ENCODE measurements at regions not wholly inside any gene's neighbourhood (a gene's known extent, or its start where the extent isn't known, plus 50 kb on each side); places are given as distances from the start of the nearest gene placed in this dataset.
"Not testable (repeated sequence)": the region's sequence is repeated elsewhere in the genome, so short reads cannot be mapped to it uniquely, and the experiment has no call there.

- POLR2A ChIA-PET, result no interaction called here
Measured at GRCh38 chr3:8313560-8314267, 187.9 kb upstream of the LMCD1 start.

DNA sequence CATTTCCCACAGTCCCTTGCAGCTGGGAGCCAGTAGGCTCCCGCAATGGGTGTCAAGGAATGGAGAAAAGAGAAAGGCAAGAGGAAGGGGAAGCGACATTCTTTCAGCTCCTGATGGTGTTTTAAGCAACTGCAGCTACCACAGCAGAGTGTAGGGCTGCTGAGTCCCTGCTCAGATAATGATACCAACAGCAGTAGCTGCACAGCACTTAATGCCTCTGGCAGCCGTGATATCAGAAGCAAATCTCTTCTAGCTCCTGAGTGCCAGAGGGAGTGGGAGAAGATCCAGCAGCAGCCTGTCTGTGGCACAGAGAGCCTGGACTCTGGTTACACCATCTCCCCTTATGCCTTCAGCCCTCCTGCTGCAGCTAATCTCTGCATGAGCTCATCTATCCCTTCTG, 186.1 kb upstream of the LMCD1 start:
- H3K4me1 Mint-ChIP-seq (ENCODE audit: low read depth); DNase-seq; H3K9me3 Mint-ChIP-seq (ENCODE audit: insufficient read depth); ATAC-seq; H3K27me3 Mint-ChIP-seq (ENCODE audit: low read depth); POLR2A ChIA-PET; H3K36me3 Mint-ChIP-seq (ENCODE audit: low read depth); H3K4me3 Mint-ChIP-seq; H3K27ac Mint-ChIP-seq: not testable (repeated sequence)
- CTCF ChIA-PET, result interaction anchor here (0.8 kb wide), 1 partner anchor 9 kb away, joined by 3 read pairs; no protein-coding TSS in a partner anchor

More at GRCh38 chr3:8313560-8314267, 187.9 kb upstream of the LMCD1 start:
- no peaks in the 10 kb centered on the region for H3K36me3 Mint-ChIP-seq (ENCODE audit: low read depth)
- no peak overlapping the region for H3K4me3 Mint-ChIP-seq
- CTCF ChIA-PET, result no interaction called here
- no peaks in the 10 kb centered on the region for H3K27me3 Mint-ChIP-seq (ENCODE audit: low read depth)
- ATAC-seq (no peak), DNase-seq (no peak)
- H3K4me1 Mint-ChIP-seq (ENCODE audit: low read depth), result no peaks in the 10 kb centered on the region
- H3K27ac Mint-ChIP-seq, result no peak overlapping the region
- no peaks in the 10 kb centered on the region for H3K9me3 Mint-ChIP-seq (ENCODE audit: insufficient read depth)

GRCh38 chr3:8317661-8318649, 183.7 kb upstream of the LMCD1 start:
- ChIA-PET POLR2A (interaction anchor here (0.6 kb wide), 1 partner anchor 52 kb away, joined by 3 read pairs; no protein-coding TSS in a partner anchor), CTCF (interaction anchor here (1.1 to 1.9 kb wide), 4 partner anchors 16 to 99 kb away, joined by 3 to 7 read pairs (median 6); no protein-coding TSS in a partner anchor)
- H3K27ac Mint-ChIP-seq, result no peak overlapping the region
- no peaks in the 10 kb centered on the region for H3K36me3 Mint-ChIP-seq (ENCODE audit: low read depth)
- H3K9me3 Mint-ChIP-seq (ENCODE audit: insufficient read depth), result no peaks in the 10 kb centered on the region
- no peak overlapping the region for H3K4me3 Mint-ChIP-seq
- H3K27me3 Mint-ChIP-seq (ENCODE audit: low read depth), result no peaks in the 10 kb centered on the region
- ATAC-seq (no peak), DNase-seq (no peak)
- no peaks in the 10 kb centered on the region for H3K4me1 Mint-ChIP-seq (ENCODE audit: low read depth)

- DNase-seq, result no peak
- CTCF ChIA-PET, result interaction anchor here (0.9 to 1.9 kb wide), 3 partner anchors 18 to 97 kb away, joined by 3 to 6 read pairs (median 6); no protein-coding TSS in a partner anchor
Measured at GRCh38 chr3:8319935-8320634, 181.5 kb upstream of the LMCD1 start.

GRCh38 chr3:8320711-8321458, 180.7 kb upstream of the LMCD1 start:
- no peaks in the 10 kb centered on the region for H3K4me1 Mint-ChIP-seq (ENCODE audit: low read depth)
- no peak overlapping the region for H3K4me3 Mint-ChIP-seq
- no peak overlapping the region for H3K27ac Mint-ChIP-seq
- no peaks in the 10 kb centered on the region for H3K27me3 Mint-ChIP-seq (ENCODE audit: low read depth)
- ChIA-PET CTCF (interaction anchor here (1.7 kb wide), 1 partner anchor 19 kb away, joined by 6 read pairs; no protein-coding TSS in a partner anchor), POLR2A (interaction anchor here (0.6 kb wide), 1 partner anchor 348 kb away, joined by 3 read pairs; no protein-coding TSS in a partner anchor)
- H3K36me3 Mint-ChIP-seq (ENCODE audit: low read depth), result no peaks in the 10 kb centered on the region
- no peak for DNase-seq
- no peak for ATAC-seq
- no peaks in the 10 kb centered on the region for H3K9me3 Mint-ChIP-seq (ENCODE audit: insufficient read depth)

More at GRCh38 chr3:8319935-8320634, 181.5 kb upstream of the LMCD1 start:
- POLR2A ChIA-PET, result no interaction called here
- Mint-ChIP-seq H3K4me3 (no peak overlapping the region), H3K27ac (no peak overlapping the region), H3K36me3 (ENCODE audit: low read depth) (no peaks in the 10 kb centered on the region), H3K27me3 (ENCODE audit: low read depth) (no peaks in the 10 kb centered on the region), H3K4me1 (ENCODE audit: low read depth) (no peaks in the 10 kb centered on the region), H3K9me3 (ENCODE audit: insufficient read depth) (no peaks in the 10 kb centered on the region)
- no peak for ATAC-seq

DNA sequence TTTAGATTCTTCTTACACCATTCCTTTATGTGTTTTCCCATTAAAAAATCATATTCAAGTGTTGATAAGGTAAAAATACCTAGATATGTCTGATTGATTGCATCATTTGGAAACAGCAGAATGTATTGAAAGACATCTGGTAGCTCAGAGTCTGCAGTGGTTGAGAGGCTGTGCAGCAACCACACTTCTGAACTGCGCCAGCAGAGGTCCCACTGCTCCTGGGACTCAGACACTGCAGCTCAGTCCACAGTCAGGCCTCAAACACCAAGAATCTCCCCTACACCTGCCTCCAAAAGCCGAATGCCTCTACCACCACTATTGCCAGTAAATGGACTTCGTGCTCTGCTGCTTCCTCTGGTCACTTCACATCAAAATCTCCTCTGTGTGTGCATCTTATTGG, 176.9 kb upstream of the LMCD1 start:
- no peaks in the 10 kb centered on the region for H3K36me3 Mint-ChIP-seq (ENCODE audit: low read depth)
- no peaks in the 10 kb centered on the region for H3K4me1 Mint-ChIP-seq (ENCODE audit: low read depth)
- POLR2A ChIA-PET, result interaction anchor here (1.4 kb wide), 1 partner anchor 93 kb away, joined by 3 read pairs; no protein-coding TSS in a partner anchor
- ATAC-seq (peak; percentile 75), DNase-seq (peak; percentile 54)
- H3K27ac Mint-ChIP-seq, result no peak overlapping the region
- H3K4me3 Mint-ChIP-seq, result no peak overlapping the region
- no peaks in the 10 kb centered on the region for H3K9me3 Mint-ChIP-seq (ENCODE audit: insufficient read depth)
- CTCF ChIA-PET, result interaction anchor here (0.6 to 4.9 kb wide), 22 partner anchors 8 to 99 kb away, joined by 3 to 160 read pairs (median 4); no protein-coding TSS in a partner anchor
- H3K27me3 Mint-ChIP-seq (ENCODE audit: low read depth), result no peaks in the 10 kb centered on the region

- no peaks in the 10 kb centered on the region for H3K27me3 Mint-ChIP-seq (ENCODE audit: low read depth)
- ChIA-PET CTCF (interaction anchor here (0.9 to 4.9 kb wide), 12 partner anchors 10 to 99 kb away, joined by 3 to 160 read pairs (median 5); no protein-coding TSS in a partner anchor), POLR2A (interaction anchor here (1.4 kb wide), 1 partner anchor 92 kb away, joined by 3 read pairs; no protein-coding TSS in a partner anchor)
- ATAC-seq (no peak), DNase-seq (no peak)
- H3K36me3 Mint-ChIP-seq (ENCODE audit: low read depth), result no peaks in the 10 kb centered on the region
- no peak overlapping the region for H3K27ac Mint-ChIP-seq
- H3K4me1 Mint-ChIP-seq (ENCODE audit: low read depth), result no peaks in the 10 kb centered on the region
- no peaks in the 10 kb centered on the region for H3K9me3 Mint-ChIP-seq (ENCODE audit: insufficient read depth)
- H3K4me3 Mint-ChIP-seq, result no peak overlapping the region
Measured at GRCh38 chr3:8325306-8325705, 176.3 kb upstream of the LMCD1 start.

DNA sequence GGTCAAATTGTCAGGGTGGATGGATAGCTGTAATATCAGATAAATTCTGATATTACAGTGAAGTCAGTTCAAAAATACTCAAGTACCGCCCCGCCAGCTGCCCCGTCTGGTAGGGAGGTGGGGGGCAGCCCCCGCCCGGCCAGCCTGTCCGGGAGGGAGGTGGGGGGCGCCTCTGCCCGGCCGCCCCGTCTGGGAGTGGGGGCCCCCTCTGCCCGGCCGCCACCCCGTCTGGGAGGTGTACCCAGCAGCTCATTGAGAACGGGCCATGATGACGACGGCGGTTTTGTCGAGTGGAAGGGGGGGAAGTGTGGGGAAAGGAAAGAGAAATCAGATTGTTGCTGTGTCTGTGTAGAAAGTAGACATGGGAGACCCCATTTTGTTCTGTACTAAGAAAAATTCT, 175.8 kb upstream of the LMCD1 start:
- POLR2A ChIA-PET; ATAC-seq; H3K4me1 Mint-ChIP-seq (ENCODE audit: low read depth); H3K9me3 Mint-ChIP-seq (ENCODE audit: insufficient read depth); H3K27ac Mint-ChIP-seq; DNase-seq; H3K4me3 Mint-ChIP-seq; H3K27me3 Mint-ChIP-seq (ENCODE audit: low read depth); H3K36me3 Mint-ChIP-seq (ENCODE audit: low read depth): not testable (repeated sequence)
- CTCF ChIA-PET, result interaction anchor here (1.5 to 4.9 kb wide), 3 partner anchors 49 to 90 kb away, joined by 3 to 160 read pairs (median 6); no protein-coding TSS in a partner anchor

- ATAC-seq (no peak), DNase-seq (no peak)
- Mint-ChIP-seq H3K4me1 (ENCODE audit: low read depth) (no peaks in the 10 kb centered on the region), H3K27me3 (ENCODE audit: low read depth) (no peaks in the 10 kb centered on the region), H3K27ac (no peak overlapping the region), H3K9me3 (ENCODE audit: insufficient read depth) (no peaks in the 10 kb centered on the region), H3K4me3 (no peak overlapping the region), H3K36me3 (ENCODE audit: low read depth) (no peaks in the 10 kb centered on the region)
- ChIA-PET CTCF (interaction anchor here (2.3 kb wide), 1 partner anchor 89 kb away, joined by 34 read pairs; no protein-coding TSS in a partner anchor), POLR2A (no interaction called here)
Measured at GRCh38 chr3:8327739-8328138, 173.9 kb upstream of the LMCD1 start.

DNA sequence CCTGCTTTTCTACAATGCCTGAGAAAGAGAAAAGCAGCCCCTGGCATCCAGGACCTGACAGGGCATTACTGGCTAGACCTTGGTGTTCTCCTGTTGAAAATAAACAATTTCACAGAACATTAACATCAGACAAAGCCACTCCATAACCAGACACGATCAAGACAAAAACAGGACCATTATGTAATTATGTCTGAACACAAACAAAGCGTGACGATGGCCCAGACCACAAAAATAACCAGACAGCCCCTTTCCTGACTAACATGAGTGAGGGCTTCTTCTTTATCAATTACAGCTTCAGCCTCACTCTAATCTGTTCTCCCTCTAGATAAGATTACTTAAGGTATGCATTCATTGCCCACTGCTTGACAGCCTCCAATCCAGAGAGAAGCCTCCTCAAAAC, 172.7 kb upstream of the LMCD1 start:
- ATAC-seq, result no peak
- Mint-ChIP-seq H3K27ac (no peak overlapping the region), H3K9me3 (ENCODE audit: insufficient read depth) (no peaks in the 10 kb centered on the region), H3K36me3 (ENCODE audit: low read depth) (no peaks in the 10 kb centered on the region), H3K4me1 (ENCODE audit: low read depth) (no peaks in the 10 kb centered on the region), H3K4me3 (no peak overlapping the region), H3K27me3 (ENCODE audit: low read depth) (no peaks in the 10 kb centered on the region)
- POLR2A ChIA-PET, result no interaction called here
- CTCF ChIA-PET, result interaction anchor here (1.2 kb wide), 1 partner anchor 88 kb away, joined by 3 read pairs; no protein-coding TSS in a partner anchor
- DNase-seq, result no peak

Data from activated CD8-positive, alpha-beta T cell treated with anti-CD3 and anti-CD28 coated beads, Interleukin-2, amount 10 ng/mL, durations not matched to agents 7 days and 5 days (primary cell).